Right lobe of liver (tissue), 6 donors: ENCODE measurements at regions not wholly inside any gene's neighbourhood (a gene's known extent, or its start where the extent isn't known, plus 50 kb on each side); places are given as distances from the start of the nearest gene placed in this dataset.

Experiments
- ATAC-seq, 4 donors: fragments of 200-7000 bp; cut with Tn5 transposase; one replicate each; pipeline ENCODE4 v1.9.1; 2020; ENCODE audit warnings: mild to moderate bottlenecking in 4 of 4, moderate library complexity in 4 of 4
- DNase-seq, 3 donors: peaks; one replicate each; pipeline ENCODE4 v3.0.0-alpha.2; 2020
- H3K27ac ChIP-seq, 3 donors: fragments of 200-600 bp; one replicate each; pipeline ENCODE4 v1.8.0; 2022
- H3K27me3 ChIP-seq, 2 donors: fragments of 200-600 bp; one replicate each; pipeline ENCODE4 v1.8.0; 2022
- H3K36me3 ChIP-seq, 4 donors: fragments of 200-600 bp; sonication (generic) in 1 of 4; one replicate each; pipeline versions ENCODE4 v1.5.1 to v1.8.0; 2017 to 2022; ENCODE audit warnings: control low read depth in 1 of 4
- H3K4me1 ChIP-seq, 4 donors: fragments of 200-600 bp; sonication (generic) in 1 of 4; one replicate each; pipeline versions ENCODE4 v1.5.1 to v1.8.0; 2017 to 2022; ENCODE audit warnings: control low read depth in 1 of 4
- H3K4me3 ChIP-seq, 3 donors: fragments of 200-600 bp; one replicate each; pipeline ENCODE4 v1.8.0; 2022
- H3K9me3 ChIP-seq, 4 donors: fragments of 200-600 bp; sonication (generic) in 1 of 4; one replicate each; pipeline versions ENCODE4 v1.5.1 to v1.8.0; 2017 to 2022; ENCODE audit warnings: control low read depth in 1 of 4
- POLR2A ChIP-seq: fragments of 450-650 bp; IDR thresholded peaks from one replicate; pipeline ENCODE4 v1.6.1; 2017; ENCODE audit warnings: antibody characterized with exemption, mild to moderate bottlenecking
- WGBS: methylation state at CpG from one replicate; pipeline ENCODE4 v1.1.6; 2018; ENCODE audit warnings: low coverage, low lambda C conversion rate; ENCODE audit not compliant: insufficient coverage; ENCODE audit errors: missing lambda C conversion rate; 5-methylcytosine and 5-hydroxymethylcytosine counted together
- intact Hi-C, 2 donors: fragments of 100-400 bp; cut with DNase I; formaldehyde crosslinking; loops; one replicate each; pipeline versions ENCODE4 v1.11.2 to v1.14.1; 2022
- TF ChIP-seq, protein P1 (sequence below), 4 donors: fragments of 200-600 bp in 3 of 4; fragments of 450-650 bp in 1 of 4; IDR thresholded peaks; one replicate each; pipeline versions ENCODE4 v1.5.1 to v1.8.0; 2016 to 2022; ENCODE audit warnings: antibody characterized with exemption in 4 of 4, mild to moderate bottlenecking in 2 of 4
- donor health status: DM: no; HTN: yes; CAD: no.
- donor health status: DM: no; HTN: no; CAD: no.
- donor health status: DM: no; HTN: no; CAD: no.
- donor health status: DM: no; HTN: yes; CAD: no.
- donor health status: DM: no; HTN: yes; CAD: no.

DNA sequence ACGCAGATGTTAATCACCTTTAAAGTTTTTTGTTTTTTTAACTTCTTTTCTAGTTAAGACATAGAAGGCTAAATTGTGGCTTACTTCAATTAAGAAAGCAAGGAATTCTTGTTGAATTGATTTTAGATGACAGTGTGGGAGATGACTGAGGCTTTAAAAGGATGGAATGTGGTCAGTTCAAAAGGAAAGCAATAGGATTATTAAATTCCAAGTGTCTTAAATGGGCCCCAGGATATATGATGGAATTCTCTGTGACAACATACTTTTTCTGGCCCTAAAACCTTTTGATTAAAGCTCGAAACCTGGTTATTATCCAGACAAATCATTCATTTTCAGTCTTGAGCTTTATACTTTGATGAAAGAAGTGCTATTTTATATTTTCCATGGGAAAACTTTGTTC is 179.0 kb upstream of the TMEFF2 start:
- intact Hi-C loops = no loop called here
- no peaks in the 10 kb centered on the region for H3K4me1 ChIP-seq

DNA sequence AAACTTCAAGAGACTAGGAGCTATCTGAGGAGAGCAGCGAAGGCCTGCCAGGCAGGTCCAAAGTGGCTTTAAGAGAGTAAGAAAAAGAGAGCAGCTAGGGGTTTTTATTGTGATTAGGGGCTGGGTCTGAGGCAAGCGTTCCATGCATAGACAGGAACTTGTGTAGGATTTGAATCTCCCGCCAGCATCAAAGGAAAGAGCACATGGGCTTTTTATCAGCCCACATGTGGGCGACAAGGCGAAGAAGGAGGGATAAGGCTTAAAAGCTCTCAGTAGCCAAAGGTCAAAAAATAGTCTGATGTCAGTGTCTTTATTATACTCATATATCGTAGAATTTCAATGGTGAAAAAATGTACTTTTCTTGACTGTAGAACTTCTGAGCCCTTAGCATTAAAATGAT is 178.5 kb upstream of the TMEFF2 start:
- TF ChIP-seq POLR2A = no peak
- TF ChIP-seq, protein P1, sequence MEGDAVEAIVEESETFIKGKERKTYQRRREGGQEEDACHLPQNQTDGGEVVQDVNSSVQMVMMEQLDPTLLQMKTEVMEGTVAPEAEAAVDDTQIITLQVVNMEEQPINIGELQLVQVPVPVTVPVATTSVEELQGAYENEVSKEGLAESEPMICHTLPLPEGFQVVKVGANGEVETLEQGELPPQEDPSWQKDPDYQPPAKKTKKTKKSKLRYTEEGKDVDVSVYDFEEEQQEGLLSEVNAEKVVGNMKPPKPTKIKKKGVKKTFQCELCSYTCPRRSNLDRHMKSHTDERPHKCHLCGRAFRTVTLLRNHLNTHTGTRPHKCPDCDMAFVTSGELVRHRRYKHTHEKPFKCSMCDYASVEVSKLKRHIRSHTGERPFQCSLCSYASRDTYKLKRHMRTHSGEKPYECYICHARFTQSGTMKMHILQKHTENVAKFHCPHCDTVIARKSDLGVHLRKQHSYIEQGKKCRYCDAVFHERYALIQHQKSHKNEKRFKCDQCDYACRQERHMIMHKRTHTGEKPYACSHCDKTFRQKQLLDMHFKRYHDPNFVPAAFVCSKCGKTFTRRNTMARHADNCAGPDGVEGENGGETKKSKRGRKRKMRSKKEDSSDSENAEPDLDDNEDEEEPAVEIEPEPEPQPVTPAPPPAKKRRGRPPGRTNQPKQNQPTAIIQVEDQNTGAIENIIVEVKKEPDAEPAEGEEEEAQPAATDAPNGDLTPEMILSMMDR (IDR thresholded peaks at IDR 0.05) = no peak
- Histone ChIP-seq H3K9me3 (no peaks in the 10 kb centered on the region), H3K4me1 (no peaks in the 10 kb centered on the region), H3K4me3 (no peak overlapping the region), H3K27ac (no peak overlapping the region), H3K27me3 (no peaks in the 10 kb centered on the region), H3K36me3 (no peaks in the 10 kb centered on the region)
- no peak for ATAC-seq
- intact Hi-C loops = no loop called here
- no peak for DNase-seq
- 66% methylated on average over 6 of the region's 6 CpGs for WGBS

More for the DNA sequence above, 179.0 kb upstream of the TMEFF2 start:
- no peak for DNase-seq
- no peak for ATAC-seq
- no peak overlapping the region for H3K4me3 ChIP-seq
- no peak overlapping the region for H3K27ac ChIP-seq
- H3K27me3 ChIP-seq = no peaks in the 10 kb centered on the region
- 64% methylated on average over 2 of the region's 2 CpGs for WGBS
- H3K9me3 ChIP-seq = no peaks in the 10 kb centered on the region
- no peaks in the 10 kb centered on the region for H3K36me3 ChIP-seq
- no peak for TF ChIP-seq POLR2A
- TF ChIP-seq, protein P1 (IDR thresholded peaks at IDR 0.05) = no peak

DNA sequence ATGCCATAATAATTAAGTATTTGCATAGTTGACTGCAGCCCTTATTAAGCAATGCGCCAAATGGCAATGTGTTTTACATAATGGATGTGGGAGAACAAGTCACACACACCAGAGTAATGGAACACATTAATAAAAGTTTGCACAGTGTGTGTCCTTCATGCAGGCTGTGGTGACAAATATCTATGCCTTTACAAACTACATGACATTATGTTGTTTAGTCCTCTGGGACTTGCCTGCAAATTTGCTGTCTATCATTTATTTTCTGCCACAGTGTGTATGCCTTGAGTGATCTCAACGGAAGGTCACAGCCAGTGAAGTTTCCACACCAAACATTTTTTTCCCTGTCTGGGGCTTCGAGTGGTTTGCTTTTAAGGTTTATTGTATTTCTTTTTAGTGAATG is 175.2 kb upstream of the TMEFF2 start:
- no peaks in the 10 kb centered on the region for H3K36me3 ChIP-seq
- DNase-seq (no peak), ATAC-seq (no peak)
- H3K4me3 ChIP-seq = no peak overlapping the region
- H3K9me3 ChIP-seq = no peaks in the 10 kb centered on the region
- WGBS = 44% methylated on average over 3 of the region's 3 CpGs
- H3K4me1 ChIP-seq = no peaks in the 10 kb centered on the region
- intact Hi-C loops = no loop called here
- H3K27ac ChIP-seq = no peak overlapping the region
- no peaks in the 10 kb centered on the region for H3K27me3 ChIP-seq
- TF ChIP-seq POLR2A = no peak
- TF ChIP-seq, protein P1 (IDR thresholded peaks at IDR 0.05) = no peak

DNA sequence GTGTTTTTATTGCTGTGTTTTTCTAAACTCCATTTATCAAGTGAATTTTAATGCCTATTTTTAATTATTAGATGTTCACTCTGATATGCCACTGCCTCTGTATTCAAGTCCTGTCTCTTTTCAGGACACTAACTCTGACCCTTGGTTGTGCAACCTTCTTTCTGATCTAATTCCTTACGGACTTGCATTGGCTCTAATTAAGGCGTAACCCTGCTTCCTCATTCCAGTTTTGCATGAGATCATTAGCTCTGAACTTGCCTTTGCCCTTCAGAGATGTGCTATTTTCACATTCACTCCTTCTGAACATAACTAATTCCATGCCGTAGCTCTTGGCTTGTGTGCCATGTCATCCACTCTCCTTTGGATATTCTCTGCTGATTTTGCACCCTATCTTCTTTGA is 162.5 kb upstream of the TMEFF2 start:
- H3K27me3 ChIP-seq = no peaks in the 10 kb centered on the region
- no peaks in the 10 kb centered on the region for H3K36me3 ChIP-seq
- intact Hi-C loops = no loop called here
- H3K9me3 ChIP-seq = no peaks in the 10 kb centered on the region
- H3K4me3 ChIP-seq = no peak overlapping the region
- H3K4me1 ChIP-seq = no peaks in the 10 kb centered on the region
- DNase-seq (no peak), ATAC-seq (no peak)
- TF ChIP-seq, protein P1 (IDR thresholded peaks at IDR 0.05) = no peak
- TF ChIP-seq POLR2A = no peak
- 49% methylated on average over 3 of the region's 3 CpGs for WGBS
- H3K27ac ChIP-seq = no peak overlapping the region
